HG03103 (cell line): ENCODE measurements at regions not wholly inside any gene's neighbourhood (a gene's known extent, or its start where the extent isn't known, plus 50 kb on each side); places are given as distances from the start of the nearest gene placed in this dataset.

Experiments used
- ATAC-seq: cut with Tn5 transposase; IDR thresholded peaks from one replicate; pipeline ENCODE4 v1.9.1; 2021; ENCODE audit warnings: low read depth; ENCODE audit not compliant: unreplicated experiment

GRCh38 chr15:35842631-35843030 lies 296.7 kb upstream of the DPH6 start:
- ATAC-seq = no peak

- ATAC-seq = no peak
Observed at GRCh38 chr15:35843498-35843897, 297.5 kb upstream of the DPH6 start.

GRCh38 chr15:35850284-35850683 lies 304.3 kb upstream of the DPH6 start:
- ATAC-seq = no peak

GRCh38 chr15:35851491-35851890 lies 305.5 kb upstream of the DPH6 start:
- ATAC-seq = no peak

- no peak for ATAC-seq
Observed at GRCh38 chr15:35852818-35853624, 307.1 kb upstream of the DPH6 start.

GRCh38 chr15:35854316-35854715 lies 308.4 kb upstream of the DPH6 start:
- no peak for ATAC-seq

- ATAC-seq = no peak
Observed at GRCh38 chr15:35857567-35858226, 311.7 kb upstream of the DPH6 start.

- no peak for ATAC-seq
Observed at GRCh38 chr15:35858707-35859106, 312.7 kb upstream of the DPH6 start.

- no peak for ATAC-seq
Observed at GRCh38 chr15:35863655-35864054, 317.7 kb upstream of the DPH6 start.

- no peak for ATAC-seq
Observed at GRCh38 chr15:35867356-35867755, 321.4 kb upstream of the DPH6 start.

GRCh38 chr15:35871282-35871681 lies 325.3 kb upstream of the DPH6 start:
- ATAC-seq = no peak

- ATAC-seq = no peak
Observed at GRCh38 chr15:35871812-35872211, 325.8 kb upstream of the DPH6 start.

- no peak for ATAC-seq
Observed at GRCh38 chr15:35872577-35872976, 326.6 kb upstream of the DPH6 start.

- ATAC-seq = no peak
Observed at GRCh38 chr15:35874260-35874905, 328.4 kb upstream of the DPH6 start.

- ATAC-seq = no peak
Observed at GRCh38 chr15:35876762-35877161, 330.8 kb upstream of the DPH6 start.

GRCh38 chr15:35880896-35881295 lies 334.9 kb upstream of the DPH6 start:
- ATAC-seq = no peak

GRCh38 chr15:35885870-35886269 lies 339.9 kb upstream of the DPH6 start:
- no peak for ATAC-seq

GRCh38 chr15:35886765-35887164 lies 340.8 kb upstream of the DPH6 start:
- ATAC-seq = no peak

GRCh38 chr15:35888815-35889214 lies 342.9 kb upstream of the DPH6 start:
- ATAC-seq = no peak

- no peak for ATAC-seq
Observed at GRCh38 chr15:35907511-35907910, 361.5 kb upstream of the DPH6 start.

- no peak for ATAC-seq
Observed at GRCh38 chr15:35909414-35909813, 363.4 kb upstream of the DPH6 start.

- ATAC-seq = no peak
Observed at GRCh38 chr15:35910227-35910626, 364.3 kb upstream of the DPH6 start.
